ENCODE measurements at regions not wholly inside any gene's neighbourhood (a gene's known extent, or its start where the extent isn't known, plus 50 kb on each side); places are given as distances from the start of the nearest gene placed in this dataset.

DNA sequence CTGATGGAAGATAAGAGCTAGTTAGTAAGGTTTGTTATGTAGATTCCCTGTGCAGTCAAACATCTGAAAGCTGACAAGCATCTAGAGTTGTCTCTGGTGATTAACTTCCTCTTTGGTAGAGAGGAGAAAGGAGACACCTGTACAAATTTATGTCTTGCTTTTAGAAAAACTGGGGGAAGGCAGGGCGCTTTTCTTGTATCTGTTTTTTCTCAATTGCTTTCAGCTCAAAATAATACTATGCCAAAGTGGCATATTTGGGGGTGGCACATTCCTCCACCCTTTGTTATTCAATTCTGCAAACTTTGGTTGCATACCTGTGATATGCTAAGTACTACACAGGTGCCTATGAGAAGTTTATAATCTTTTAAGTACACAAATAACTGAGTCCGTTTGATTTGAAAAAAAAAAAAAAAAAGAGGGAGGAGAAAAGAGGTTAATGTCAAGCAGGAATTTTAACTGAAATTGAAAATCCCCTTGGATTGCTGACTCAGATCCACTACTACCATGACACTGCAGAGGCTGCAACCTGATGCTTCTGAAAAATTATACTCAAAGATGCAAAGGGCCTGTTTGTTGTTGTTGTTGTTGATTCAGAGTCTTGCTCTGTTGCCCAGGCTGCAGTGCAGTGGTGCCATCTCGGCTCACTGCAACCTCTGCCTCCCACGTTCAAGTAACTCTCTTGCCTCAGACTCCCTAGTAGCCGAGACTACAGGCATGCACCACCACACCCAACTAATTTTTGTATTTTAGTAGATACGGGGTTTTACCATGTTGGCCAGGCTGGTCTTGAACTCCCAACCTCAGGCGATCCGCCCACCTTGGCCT is 164.8 kb upstream of the NBEA start:
- DNase-seq = no peak

GRCh38 chr13:34777914-34778303 is 164.2 kb upstream of the NBEA start:
- DNase-seq = no peak

DNA sequence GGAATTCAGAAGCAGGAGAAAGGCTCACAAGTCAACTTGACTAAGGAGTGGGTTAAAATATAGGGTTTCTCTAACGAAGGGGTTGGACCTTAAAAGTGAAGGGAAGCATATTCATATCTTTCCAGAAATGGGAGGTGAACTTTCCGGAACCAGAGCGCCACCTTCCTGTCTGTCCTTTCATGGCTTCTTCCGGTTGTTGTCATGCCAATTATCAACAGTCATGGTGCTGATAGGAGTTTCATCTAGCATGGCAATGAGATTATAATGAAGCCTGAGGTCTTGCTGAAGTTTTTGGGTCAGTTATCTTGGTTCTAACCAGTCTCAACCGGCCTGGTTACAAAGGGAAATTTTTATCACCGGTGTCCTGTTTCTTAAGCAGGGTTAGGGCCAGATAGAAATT is 162.9 kb upstream of the NBEA start:
- no peak for DNase-seq

DNA sequence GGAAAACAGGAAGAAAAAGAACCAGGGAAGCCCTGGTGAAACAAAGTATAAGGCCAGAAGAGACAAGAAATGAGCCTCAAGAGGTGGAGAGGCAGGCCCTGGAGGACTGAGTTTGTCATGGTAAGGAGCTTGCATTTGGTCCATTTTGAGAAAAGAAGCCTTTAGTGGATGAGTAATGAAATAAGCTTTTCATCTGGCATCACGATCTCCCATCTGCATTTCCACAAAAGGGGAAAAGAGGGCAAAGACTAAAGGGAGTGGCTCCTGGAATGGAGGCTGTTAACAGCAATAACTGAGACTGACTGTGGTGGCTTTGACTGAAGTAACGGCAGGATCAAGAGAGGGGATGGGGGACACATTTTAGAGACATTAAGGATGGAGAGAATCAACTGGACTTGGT is 148.8 kb upstream of the NBEA start:
- no peak for DNase-seq

DNA sequence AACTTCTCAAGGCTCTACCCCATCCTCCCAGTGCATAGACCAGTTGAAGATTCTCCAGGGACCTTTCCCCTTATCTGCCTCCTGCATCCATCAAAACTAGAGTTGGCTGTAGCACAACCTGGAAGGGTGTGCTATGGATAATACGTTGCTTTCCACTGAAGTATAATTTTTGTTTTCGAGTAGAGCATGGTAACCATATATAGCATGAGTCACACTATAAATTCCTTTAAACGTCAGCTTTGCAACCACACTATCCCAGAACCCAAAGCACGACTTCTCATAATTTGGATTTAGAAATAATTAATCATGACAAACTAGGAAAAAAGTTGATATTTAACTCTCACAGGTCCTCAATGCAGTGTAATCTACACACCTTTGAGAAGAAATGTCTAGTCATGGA is 138.3 kb upstream of the NBEA start:
- no peak for DNase-seq

- no peak for DNase-seq
Observed at GRCh38 chr13:34805347-34805746, 136.7 kb upstream of the NBEA start.

- DNase-seq = no peak
Observed at GRCh38 chr13:34808649-34809048, 133.4 kb upstream of the NBEA start.

- no peak for DNase-seq
Observed at GRCh38 chr13:34810996-34811395, 131.1 kb upstream of the NBEA start.

DNA sequence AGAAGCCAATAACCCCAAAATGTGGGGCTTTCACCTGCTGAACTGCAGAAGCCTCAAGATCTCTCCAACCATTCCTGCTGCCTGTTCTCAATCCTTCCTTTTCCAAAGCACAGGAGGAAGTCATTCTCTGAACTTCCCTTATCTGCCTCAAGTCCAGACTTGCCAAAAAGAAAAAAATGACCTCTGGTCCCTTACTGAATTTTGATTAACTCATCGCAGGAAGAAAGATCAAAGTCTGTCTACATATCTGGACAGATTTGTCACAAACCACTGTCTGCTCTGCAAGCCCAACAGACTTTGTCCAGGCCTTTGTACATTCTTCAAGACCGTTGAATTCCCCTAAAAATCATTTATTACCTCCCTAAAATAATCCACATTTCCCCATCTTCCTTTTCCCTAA is 126.5 kb upstream of the NBEA start:
- no peak for DNase-seq

DNA sequence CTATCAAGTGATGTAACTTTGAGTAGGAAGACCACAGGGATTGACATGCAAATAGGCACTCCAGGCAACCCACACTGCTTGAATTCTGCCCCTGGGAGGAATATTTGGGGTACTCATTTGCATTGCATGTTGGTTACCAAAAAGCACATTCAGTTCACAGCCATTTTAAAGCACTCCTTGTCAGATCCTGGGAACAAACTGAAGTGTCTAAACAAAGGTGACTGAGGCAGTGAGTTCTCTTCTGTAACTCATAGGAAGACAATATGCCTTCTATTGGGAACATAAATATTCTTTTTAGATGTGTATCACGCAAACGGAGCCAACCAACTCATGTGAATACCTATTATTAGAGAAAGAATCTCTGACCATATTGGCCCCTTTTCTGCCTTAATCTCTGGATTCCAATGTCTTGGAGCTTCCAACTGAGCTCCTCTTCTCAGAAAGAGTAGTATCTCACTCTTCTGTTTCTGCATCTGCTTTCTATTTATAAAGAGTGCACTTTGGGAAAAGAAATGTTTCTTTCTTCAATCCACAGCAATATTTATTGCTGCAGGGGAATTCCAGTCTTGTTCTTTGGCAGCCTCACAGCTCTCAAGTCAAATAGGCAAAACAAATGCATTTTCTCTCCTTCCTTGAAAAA is 125.7 kb upstream of the NBEA start:
- DNase-seq = no peak

GRCh38 chr13:34816908-34817665 is 125.0 kb upstream of the NBEA start:
- no peak for DNase-seq

DNA sequence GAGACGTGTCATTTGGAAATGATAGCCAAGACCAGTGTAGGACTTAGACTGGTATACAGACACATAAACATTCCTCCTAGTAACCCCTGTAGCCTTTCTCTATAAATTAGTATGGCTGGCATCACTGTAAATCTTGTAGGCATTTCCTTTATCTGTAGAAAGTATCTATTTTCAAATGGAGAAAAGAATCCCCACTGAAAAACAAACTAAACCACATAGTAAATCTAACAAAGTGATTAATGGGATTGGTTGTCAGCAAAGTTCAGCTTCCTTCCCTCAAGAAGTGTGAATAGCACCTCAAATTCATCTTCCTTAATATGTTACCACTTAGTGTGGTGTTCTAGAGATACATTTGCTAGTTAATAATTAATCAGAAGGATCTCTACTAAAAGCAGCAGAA is 119.4 kb upstream of the NBEA start:
- no peak for DNase-seq

DNA sequence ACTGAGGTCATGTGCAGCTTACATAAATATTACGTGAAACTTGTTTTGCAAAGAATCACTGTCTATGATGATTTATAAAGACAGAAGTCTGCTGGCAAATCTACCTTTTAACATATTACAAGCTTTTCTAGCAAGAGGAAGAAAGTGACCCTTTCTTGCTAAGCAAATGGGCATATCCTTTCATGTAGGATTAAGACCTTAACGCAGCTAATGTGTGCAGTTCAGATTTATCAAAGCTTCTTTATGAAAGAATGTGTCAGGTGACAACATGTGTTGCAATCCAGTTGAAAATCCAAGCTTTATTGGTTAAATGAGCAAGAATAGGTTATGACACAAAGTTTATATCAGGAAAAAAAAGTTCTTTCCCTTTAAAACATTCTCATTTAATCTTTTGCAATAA is 115.6 kb upstream of the NBEA start:
- no peak for DNase-seq

- no peak for DNase-seq
Observed at GRCh38 chr13:34833562-34834182, 108.4 kb upstream of the NBEA start.

DNA sequence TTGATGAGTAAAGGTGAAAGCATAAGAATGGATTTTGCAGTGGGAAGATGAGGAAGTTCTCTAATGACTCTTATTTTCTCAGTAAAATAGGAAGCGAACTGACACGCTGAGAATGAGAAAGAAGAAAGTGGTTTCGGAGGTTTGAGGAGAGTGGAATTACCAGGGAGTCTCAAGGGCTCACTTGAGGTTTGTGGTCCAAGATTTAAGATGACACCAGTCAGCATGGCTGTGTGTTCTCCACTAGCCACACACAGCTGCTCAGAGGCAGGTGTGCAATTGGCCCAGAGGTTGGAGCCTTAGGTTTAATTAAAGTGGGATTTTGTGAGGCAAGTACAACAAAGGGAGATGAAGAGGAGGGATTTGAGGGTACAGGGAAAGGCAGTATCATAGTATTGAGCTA is 99.6 kb upstream of the NBEA start:
- DNase-seq = no peak

DNA sequence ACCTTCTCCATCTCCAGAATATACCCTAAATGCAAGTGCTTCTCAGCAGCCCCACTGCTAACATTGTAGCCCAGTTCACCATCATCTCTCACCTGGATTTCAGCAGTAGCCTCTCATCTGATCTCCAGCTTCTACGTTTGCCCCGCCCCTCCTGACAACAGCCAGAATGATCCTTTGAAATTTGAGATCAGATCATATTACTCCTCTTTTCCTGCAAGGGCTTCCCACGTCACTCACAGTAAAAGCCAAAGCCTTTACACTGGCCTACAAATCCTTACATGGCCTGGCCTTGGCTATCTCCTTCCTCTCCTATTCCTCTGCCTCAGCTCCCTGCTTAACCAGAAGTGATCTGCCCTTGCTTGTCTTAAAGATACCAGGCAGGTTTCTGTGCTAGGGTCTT is 94.3 kb upstream of the NBEA start:
- no peak for DNase-seq

DNA sequence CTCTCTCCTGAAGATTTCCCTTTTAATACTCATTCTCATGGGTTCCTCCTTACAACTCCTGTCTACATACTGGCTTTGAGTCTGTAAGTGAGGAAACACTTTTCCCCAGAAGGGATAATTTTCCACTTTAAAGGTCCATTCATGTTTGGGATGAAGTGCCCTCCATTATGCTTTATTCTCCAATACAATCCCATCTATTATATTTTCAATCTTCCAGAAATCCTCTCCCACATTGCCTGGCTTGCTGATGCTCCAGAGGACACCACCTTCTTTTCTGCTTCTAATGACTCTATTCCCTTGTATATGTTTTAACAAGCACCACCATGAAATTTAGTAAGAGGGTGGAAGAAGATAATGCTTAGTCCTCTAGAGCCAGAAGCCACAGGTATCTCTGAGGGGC is 92.7 kb upstream of the NBEA start:
- no peak for DNase-seq

DNA sequence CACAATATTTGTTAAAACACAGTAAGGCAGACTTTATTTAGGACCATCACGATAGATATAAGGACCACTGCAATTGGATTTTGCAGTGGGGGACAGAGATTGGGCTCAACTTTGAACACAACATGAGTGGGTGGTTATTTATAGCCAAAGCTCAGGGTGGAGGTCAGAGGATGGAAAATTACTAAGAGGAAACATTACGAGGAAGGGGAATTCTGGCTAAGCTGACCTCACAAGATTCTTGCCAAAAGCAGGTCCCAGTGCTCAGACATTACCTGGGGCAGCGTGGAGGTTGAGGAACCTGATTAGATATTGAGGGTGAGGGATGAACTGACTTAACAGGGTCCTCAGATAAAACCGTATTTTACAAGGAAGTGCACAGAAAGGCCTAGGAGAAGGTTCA is 88.9 kb upstream of the NBEA start:
- DNase-seq = no peak

GRCh38 chr13:34857558-34858325 is 84.3 kb upstream of the NBEA start:
- no peak for DNase-seq

- no peak for DNase-seq
Observed at GRCh38 chr13:34862311-34862710, 79.8 kb upstream of the NBEA start.

DNA sequence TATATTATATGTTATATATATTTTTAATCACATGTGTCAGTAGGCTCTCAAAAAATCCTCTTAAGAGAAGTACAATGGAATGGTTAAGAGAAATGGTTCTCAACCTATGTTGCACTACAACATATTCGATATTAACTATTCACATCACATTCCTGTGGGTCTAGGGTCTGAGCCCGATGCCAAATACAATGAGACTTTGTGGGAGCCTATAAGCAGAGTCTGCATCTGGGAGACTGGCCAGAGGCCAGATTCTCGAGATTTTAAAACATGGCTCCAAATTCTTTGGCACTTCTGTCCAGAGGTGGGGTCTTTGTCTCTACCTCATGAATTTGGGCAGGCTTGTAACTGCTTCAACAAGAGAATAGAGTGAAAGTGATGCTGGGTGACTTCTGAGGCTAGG is 79.4 kb upstream of the NBEA start:
- DNase-seq = no peak

DNA sequence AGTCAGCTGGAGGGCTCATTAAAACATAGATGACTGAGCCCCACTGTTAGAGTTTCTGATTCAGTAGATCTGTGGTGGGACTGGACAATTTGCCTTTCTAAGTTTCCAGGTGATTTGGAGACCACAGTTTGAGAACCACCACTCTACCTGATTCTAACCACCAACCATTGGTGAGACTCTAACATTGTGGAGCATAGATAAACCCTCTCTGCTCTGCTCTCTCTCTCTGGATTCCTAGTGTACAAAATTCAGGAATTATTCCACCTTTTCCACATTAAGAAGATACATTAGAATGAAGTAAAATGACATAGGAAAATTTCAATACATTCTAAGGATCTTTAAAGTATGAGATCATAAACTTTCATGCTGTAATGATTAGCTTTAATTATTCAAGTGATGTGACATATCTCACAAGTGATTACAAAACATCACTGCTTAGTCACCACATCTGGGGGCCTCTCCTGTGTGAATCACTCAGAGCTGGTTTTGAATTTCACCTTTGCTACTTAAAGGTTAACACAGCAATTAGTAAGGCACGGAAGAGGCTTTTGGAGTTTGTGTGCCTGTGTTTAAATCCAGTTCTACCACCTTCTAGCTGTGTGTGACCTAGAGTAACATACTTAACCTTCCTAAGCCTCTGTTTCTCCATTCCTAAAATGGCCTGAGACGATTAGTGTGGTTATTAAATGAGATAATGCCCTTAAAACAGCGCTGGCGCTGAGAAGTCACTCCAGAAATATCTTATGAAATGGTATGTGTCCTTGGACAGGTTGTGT is 78.5 kb upstream of the NBEA start:
- DNase-seq = no peak

Data from NCI-H1105 (cell line).